K562 (cell line): ENCODE measurements at regions not wholly inside any gene's neighbourhood (a gene's known extent, or its start where the extent isn't known, plus 50 kb on each side); places are given as distances from the start of the nearest gene placed in this dataset.

Source experiments
- ATAC-seq: fragments of 200-7000 bp; cut with Tn5 transposase; 3 replicates; pipeline ENCODE4 v1.9.1; 2020; ENCODE audit warnings: moderate library complexity
- BruUV-seq: library from RNA; stranded (reverse); fragments of 400-500 nt; replicated peaks from 2 replicates; lab custom pipeline; 2021; lab: Mats Ljungman, UMichigan
- CTCF ChIA-PET: fragments of 300-600 bp; formaldehyde crosslinking; extraction: SDS; loops from one replicate; lab custom pipeline; 2021; ENCODE audit warnings: low intra/inter-chr PET ratio; lab: Yijun Ruan, JAX
- POLR2A ChIA-PET: fragments of 300-600, 350-650 bp; sonication (Branson Sonifier 250); formaldehyde crosslinking; extraction: SDS; loops from one replicate; lab custom pipeline; 2021; ENCODE audit warnings: antibody characterized with exemption, inconsistent platforms; lab: Yijun Ruan, JAX
- DNase-seq, 4 experiments: peaks; one replicate each; pipeline versions ENCODE4 v3.0.0 to v3.0.0-alpha.2; 2011 to 2018; ENCODE audit warnings: low spot score in 3 of 4, mixed read lengths in 3 of 4; ENCODE audit errors: extremely low read depth in 1 of 4
- FAIRE-seq: peaks from 2 replicates; lab custom pipeline; 2011; peaks lifted over from hg19 to GRCh38; lab: Jason Lieb, UNC
- H2AFZ ChIP-seq: 2 replicates; pipeline ENCODE4 v1.6.0; 2011; ENCODE audit warnings: low read depth, low read length, control low read depth, inconsistent platforms
- H3K27ac ChIP-seq: fragments of 200-600 bp; 3 replicates; pipeline ENCODE4 v1.8.0; 2011; ENCODE audit warnings: low read depth, mild to moderate bottlenecking, control low read depth, inconsistent platforms, low read length, moderate library complexity, mixed read lengths; ENCODE audit errors: extremely low read depth
- H3K27me3 ChIP-seq, 2 experiments: fragments of 300-600 bp in 1 of 2; 2 replicates in 1 of 2; 3 replicates in 1 of 2; pipeline versions ENCODE4 v1.6.0 to v1.8.0; 2011; ENCODE audit warnings: inconsistent platforms in 2 of 2, low read length in 2 of 2, mild to moderate bottlenecking in 1 of 2, mixed read lengths in 1 of 2, moderate library complexity in 1 of 2; ENCODE audit not compliant: control insufficient read depth in 2 of 2, insufficient read depth in 2 of 2
- H3K36me3 ChIP-seq: fragments of 300-600 bp; 3 replicates; pipeline ENCODE4 v1.8.0; 2011; ENCODE audit warnings: mild to moderate bottlenecking, low read length, inconsistent platforms; ENCODE audit not compliant: control insufficient read depth, insufficient read depth
- H3K4me1 ChIP-seq, 2 experiments: fragments of 200-600 bp in 1 of 2; replicated peaks in 1 of 2; 2 replicates in 1 of 2; 3 replicates in 1 of 2; pipeline versions ENCODE4 v1.5.1 to v1.8.0; 2011; ENCODE audit warnings: inconsistent platforms in 2 of 2, low read length in 2 of 2, mild to moderate bottlenecking in 1 of 2, mixed read lengths in 1 of 2, moderate library complexity in 1 of 2; ENCODE audit not compliant: control insufficient read depth in 2 of 2, insufficient read depth in 2 of 2
- H3K4me2 ChIP-seq: 2 replicates; pipeline ENCODE4 v1.6.1; 2011; ENCODE audit warnings: low read length, control low read depth, inconsistent platforms, mixed read lengths; ENCODE audit not compliant: insufficient read depth
- H3K4me3 ChIP-seq: fragments of 200-600 bp; sonication (generic), shearing (Covaris generic); 2 replicates; pipeline ENCODE4 v1.5.1; 2016; ENCODE audit warnings: control low read depth, inconsistent platforms
- H3K79me2 ChIP-seq: fragments of 200-600 bp; 3 replicates; pipeline ENCODE4 v1.8.0; 2011; ENCODE audit warnings: low read length, inconsistent platforms; ENCODE audit not compliant: control insufficient read depth, insufficient read depth
- H3K9ac ChIP-seq, 2 experiments: 2 replicates each; pipeline versions ENCODE4 v1.6.0 to v1.6.1; 2011; ENCODE audit warnings: low read depth in 2 of 2, low read length in 2 of 2, control low read depth in 1 of 2, inconsistent platforms in 1 of 2, mild to moderate bottlenecking in 1 of 2, mixed read lengths in 1 of 2; ENCODE audit not compliant: insufficient read depth in 1 of 2
- H3K9me1 ChIP-seq: one replicate; pipeline ENCODE4 v1.6.0; 2011; ENCODE audit warnings: inconsistent platforms, mild to moderate bottlenecking, low read length, moderate library complexity; ENCODE audit not compliant: control insufficient read depth, insufficient read depth
- H3K9me3 ChIP-seq: replicated peaks from 2 replicates; pipeline ENCODE4 v1.5.1; 2011; ENCODE audit warnings: low read depth, low read length, inconsistent platforms; ENCODE audit not compliant: control insufficient read depth, insufficient read depth
- H4K20me1 ChIP-seq: replicated peaks from 2 replicates; pipeline ENCODE4 v1.6.1; 2011; ENCODE audit warnings: low read length, inconsistent platforms, mixed read lengths; ENCODE audit not compliant: control insufficient read depth, insufficient read depth
- BRF1 ChIP-seq: IDR thresholded peaks from 3 replicates; pipeline ENCODE4 v1.6.1; 2011; ENCODE audit warnings: borderline replicate concordance, mild to moderate bottlenecking; ENCODE audit not compliant: insufficient read length; ENCODE audit errors: extremely low read depth
- CBX1 ChIP-seq: sonication (generic); IDR thresholded peaks from 2 replicates; pipeline ENCODE4 v1.6.1; 2016; ENCODE audit warnings: antibody characterized with exemption, low read depth, mild to moderate bottlenecking
- E2F8 ChIP-seq: fragments of 450-650 bp; IDR thresholded peaks from 2 replicates; pipeline ENCODE4 v1.7.1; 2018; ENCODE audit warnings: mild to moderate bottlenecking, low read depth; ENCODE audit not compliant: partially characterized antibody
- ETS2 ChIP-seq: IDR thresholded peaks from 2 replicates; pipeline ENCODE4 v1.6.1; 2016; ENCODE audit warnings: borderline replicate concordance, missing genetic modification characterization, mild to moderate bottlenecking, moderate library complexity, missing compliant biosample characterization; ENCODE audit not compliant: poor library complexity, severe bottlenecking
- HDAC6 ChIP-seq: IDR thresholded peaks from 2 replicates; pipeline ENCODE4 v1.6.1; 2012; ENCODE audit warnings: low read depth, mild to moderate bottlenecking, control low read depth, inconsistent platforms, low read length, moderate library complexity
- KAT2B ChIP-seq: IDR thresholded peaks from one replicate; pipeline ENCODE4 v1.6.1; 2012; ENCODE audit warnings: low read depth, mild to moderate bottlenecking, control low read depth, inconsistent platforms, low read length, moderate library complexity
- LARP7 ChIP-seq: fragments of 450-650 bp; IDR thresholded peaks from 2 replicates; pipeline ENCODE4 v1.6.1; 2016
- MCM3 ChIP-seq: fragments of 450-650 bp; IDR thresholded peaks from 2 replicates; pipeline ENCODE4 v1.6.1; 2016
- NR2F6 ChIP-seq: fragments of 450-650 bp; formaldehyde crosslinking; IDR thresholded peaks from 2 replicates; pipeline ENCODE4 v1.4.0; 2020; ENCODE audit warnings: mild to moderate bottlenecking
- TEAD2 ChIP-seq: fragments of 450-650 bp; IDR thresholded peaks from 2 replicates; pipeline ENCODE4 v1.6.1; 2016; ENCODE audit warnings: missing genetic modification characterization, control low read depth, missing compliant biosample characterization
- TRIM28 ChIP-seq: fragments of 450-650 bp; IDR thresholded peaks from 2 replicates; pipeline ENCODE4 v1.6.1; 2017
- USF2 ChIP-seq: sonication (generic); formaldehyde crosslinking; IDR thresholded peaks from 2 replicates; pipeline ENCODE4 v1.5.0; 2020; ENCODE audit warnings: missing genetic modification reagents
- YBX1 ChIP-seq: fragments of 450-650 bp; IDR thresholded peaks from 2 replicates; pipeline ENCODE4 v1.7.1; 2016; ENCODE audit warnings: mild to moderate bottlenecking
- WGBS: fragments of 100-300 bp; shearing (Covaris generic); methylation state at CpG from one replicate; pipeline ENCODE4 v1.1.6; 2016; ENCODE audit warnings: low coverage, mixed read lengths; ENCODE audit not compliant: insufficient coverage; ENCODE audit errors: missing lambda C conversion rate; 5-methylcytosine and 5-hydroxymethylcytosine counted together
- in situ Hi-C: fragments of 300-500 bp; cut with MboI; formaldehyde crosslinking; loops from 4 replicates; pipeline ENCODE4 v1.15.0; 2018; ENCODE audit warnings: inconsistent platforms, mixed read lengths
- intact Hi-C: fragments of 100-400 bp; cut with micrococcal nuclease; formaldehyde crosslinking; loops from 2 replicates; pipeline ENCODE4 v1.14.2; 2022

GRCh38 chr13:24033527-24034302 lies 126.8 kb upstream of the SPATA13 start:
- POLR2A ChIA-PET: no interaction called here
- CTCF ChIA-PET: interaction anchor here (0.7 kb wide), 1 partner anchor 14 kb away, joined by 3 read pairs; no protein-coding TSS in a partner anchor
- Histone ChIP-seq H2AFZ (no peak overlapping the region), H3K27me3 (peaks cover 0 to 2% of the 10 kb centered on the region in 2 experiments; a peak in 1 of 5 replicates), H3K36me3 (no peaks in the 10 kb centered on the region), H3K4me3 (no peak overlapping the region), H3K4me1 (no peaks in the 10 kb centered on the region), H3K79me2 (no peaks in the 10 kb centered on the region), H3K4me2 (no peak overlapping the region), H3K9me1 (no peaks in the 10 kb centered on the region), H3K9ac (no peak overlapping the region), H3K9me3 (no peaks in the 10 kb centered on the region), H4K20me1 (no peaks in the 10 kb centered on the region), H3K27ac (no peak overlapping the region)
- in situ Hi-C loops: no loop called here
- intact Hi-C loops: no loop called here
- TF ChIP-seq CBX1 (no peak), YBX1 (no peak), BRF1 (no peak), MCM3 (no peak), HDAC6 (no peak), USF2 (CRISPR knock-in tag) (no peak), LARP7 (no peak), E2F8 (no peak), KAT2B (no peak), TEAD2 (tag) (no peak), TRIM28 (no peak), NR2F6 (CRISPR knock-in tag) (no peak), ETS2 (tag) (no peak)
- no TSS peak for BruUV-seq
- no peak for FAIRE-seq
- no peak for DNase-seq
- WGBS: 1% methylated on average over 8 of the region's 11 CpGs
- no peak for ATAC-seq
